ENCODE measurements at regions not wholly inside any gene's neighbourhood (a gene's known extent, or its start where the extent isn't known, plus 50 kb on each side); places are given as distances from the start of the nearest gene placed in this dataset.

DNA sequence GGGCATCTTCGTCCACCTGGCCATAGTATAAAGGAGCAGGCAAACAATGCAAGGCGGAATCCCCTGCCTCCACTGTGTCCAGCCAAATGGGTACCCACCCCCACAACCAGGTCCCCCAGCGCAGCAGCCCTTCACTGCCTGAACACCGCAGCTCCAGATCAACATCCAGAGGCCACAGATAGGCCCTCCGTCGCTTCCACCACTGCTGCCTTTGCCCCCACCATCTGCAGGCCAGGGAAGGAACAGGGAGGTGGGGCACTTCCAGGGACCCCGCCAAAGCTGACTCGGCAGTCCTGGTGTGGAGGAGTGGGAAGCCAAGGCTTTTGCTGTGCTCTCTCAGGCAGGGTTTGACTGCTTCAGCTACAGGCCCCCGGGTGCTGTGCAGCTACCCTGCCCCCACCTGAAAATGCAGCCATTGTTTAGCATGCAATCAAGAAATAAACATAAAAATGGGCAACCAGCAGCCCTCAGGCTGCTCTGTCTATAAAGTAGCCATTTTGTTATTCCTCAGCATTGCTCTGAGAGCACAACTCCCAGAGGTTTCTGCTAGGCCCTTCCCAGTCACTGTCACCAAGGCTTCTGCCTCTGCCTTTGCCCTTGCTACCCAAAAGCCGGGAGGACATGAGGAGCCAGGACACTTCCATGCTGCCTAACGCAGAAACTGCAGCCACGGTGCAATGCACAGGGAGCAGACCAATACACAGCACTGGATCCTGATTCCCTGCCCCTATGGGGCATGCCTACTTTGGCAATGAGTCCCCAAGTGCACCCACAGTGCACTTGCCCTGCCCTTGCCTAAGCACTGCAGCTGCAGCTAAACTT, 733.2 kb upstream of the KLHL1 start:
- TF ChIP-seq, protein P1, sequence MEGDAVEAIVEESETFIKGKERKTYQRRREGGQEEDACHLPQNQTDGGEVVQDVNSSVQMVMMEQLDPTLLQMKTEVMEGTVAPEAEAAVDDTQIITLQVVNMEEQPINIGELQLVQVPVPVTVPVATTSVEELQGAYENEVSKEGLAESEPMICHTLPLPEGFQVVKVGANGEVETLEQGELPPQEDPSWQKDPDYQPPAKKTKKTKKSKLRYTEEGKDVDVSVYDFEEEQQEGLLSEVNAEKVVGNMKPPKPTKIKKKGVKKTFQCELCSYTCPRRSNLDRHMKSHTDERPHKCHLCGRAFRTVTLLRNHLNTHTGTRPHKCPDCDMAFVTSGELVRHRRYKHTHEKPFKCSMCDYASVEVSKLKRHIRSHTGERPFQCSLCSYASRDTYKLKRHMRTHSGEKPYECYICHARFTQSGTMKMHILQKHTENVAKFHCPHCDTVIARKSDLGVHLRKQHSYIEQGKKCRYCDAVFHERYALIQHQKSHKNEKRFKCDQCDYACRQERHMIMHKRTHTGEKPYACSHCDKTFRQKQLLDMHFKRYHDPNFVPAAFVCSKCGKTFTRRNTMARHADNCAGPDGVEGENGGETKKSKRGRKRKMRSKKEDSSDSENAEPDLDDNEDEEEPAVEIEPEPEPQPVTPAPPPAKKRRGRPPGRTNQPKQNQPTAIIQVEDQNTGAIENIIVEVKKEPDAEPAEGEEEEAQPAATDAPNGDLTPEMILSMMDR (IDR thresholded peaks at IDR 0.05; ENCODE audit: poor library complexity, severe bottlenecking): no peak
- Histone ChIP-seq H3K27ac (ENCODE audit: poor library complexity, severe bottlenecking) (no peak overlapping the region), H3K9me3 (ENCODE audit: severe bottlenecking) (no peaks in the 10 kb centered on the region), H3K4me1 (ENCODE audit: insufficient read depth, poor library complexity, severe bottlenecking) (no peaks in the 10 kb centered on the region), H3K36me3 (ENCODE audit: low read depth) (no peaks in the 10 kb centered on the region), H3K4me3 (ENCODE audit: severe bottlenecking) (no peak overlapping the region), H3K27me3 (ENCODE audit: insufficient read depth, poor library complexity, severe bottlenecking) (no peaks in the 10 kb centered on the region)
- DNase-seq (ENCODE audit: low spot score): no peak
- ATAC-seq (ENCODE audit: low read depth): no peak

DNA sequence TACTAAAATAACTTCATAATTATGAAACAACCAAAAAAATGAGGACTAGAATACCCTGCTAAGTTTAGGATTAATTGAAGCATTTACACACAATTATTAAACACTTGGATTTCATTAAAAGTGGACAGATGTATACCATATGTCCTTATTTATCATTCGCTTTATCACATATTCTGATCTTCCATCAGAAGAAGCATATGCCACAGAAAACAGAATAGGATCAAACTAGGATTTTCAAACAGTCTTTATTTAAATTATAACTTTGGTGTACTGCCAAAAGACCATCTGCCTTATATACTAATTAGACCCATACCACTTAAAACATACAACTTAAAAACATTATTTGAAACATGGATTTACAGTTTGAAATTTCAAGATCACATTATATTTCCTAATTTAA, 727.1 kb upstream of the KLHL1 start:
- Histone ChIP-seq H3K4me1 (ENCODE audit: insufficient read depth, poor library complexity, severe bottlenecking) (no peaks in the 10 kb centered on the region), H3K4me3 (ENCODE audit: severe bottlenecking) (no peak overlapping the region), H3K27me3 (ENCODE audit: insufficient read depth, poor library complexity, severe bottlenecking) (no peaks in the 10 kb centered on the region), H3K9me3 (ENCODE audit: severe bottlenecking) (no peaks in the 10 kb centered on the region), H3K36me3 (ENCODE audit: low read depth) (no peaks in the 10 kb centered on the region), H3K27ac (ENCODE audit: poor library complexity, severe bottlenecking) (no peak overlapping the region)
- DNase-seq (ENCODE audit: low spot score): no peak
- no peak for ATAC-seq (ENCODE audit: low read depth)
- TF ChIP-seq, protein P1 (IDR thresholded peaks at IDR 0.05; ENCODE audit: poor library complexity, severe bottlenecking): no peak

DNA sequence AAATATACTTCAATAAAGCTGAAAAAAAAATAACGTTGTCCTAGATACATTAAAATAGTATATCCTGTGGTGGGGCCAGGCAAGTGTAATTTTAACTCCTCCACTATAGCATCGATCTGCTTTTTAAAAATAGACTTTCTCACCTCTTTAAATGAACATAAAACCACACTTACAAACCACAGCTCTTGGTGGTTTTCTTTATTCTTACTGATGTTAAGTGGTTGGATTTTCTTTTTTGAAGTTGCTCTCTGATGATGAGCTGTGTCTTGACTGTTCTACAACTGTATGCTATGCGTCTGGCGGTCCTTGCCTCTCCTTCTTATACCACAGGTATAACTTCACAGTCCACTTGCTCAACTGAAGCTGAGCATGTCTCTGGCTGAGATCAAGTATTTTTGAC, 721.5 kb upstream of the KLHL1 start:
- H3K4me1 ChIP-seq (ENCODE audit: insufficient read depth, poor library complexity, severe bottlenecking): no peaks in the 10 kb centered on the region
- no peak for DNase-seq (ENCODE audit: low spot score)
- no peaks in the 10 kb centered on the region for H3K36me3 ChIP-seq (ENCODE audit: low read depth)
- no peak for ATAC-seq (ENCODE audit: low read depth)
- no peak overlapping the region for H3K4me3 ChIP-seq (ENCODE audit: severe bottlenecking)
- no peaks in the 10 kb centered on the region for H3K9me3 ChIP-seq (ENCODE audit: severe bottlenecking)
- TF ChIP-seq, protein P1 (IDR thresholded peaks at IDR 0.05; ENCODE audit: poor library complexity, severe bottlenecking): no peak
- H3K27me3 ChIP-seq (ENCODE audit: insufficient read depth, poor library complexity, severe bottlenecking): no peaks in the 10 kb centered on the region
- no peak overlapping the region for H3K27ac ChIP-seq (ENCODE audit: poor library complexity, severe bottlenecking)

DNA sequence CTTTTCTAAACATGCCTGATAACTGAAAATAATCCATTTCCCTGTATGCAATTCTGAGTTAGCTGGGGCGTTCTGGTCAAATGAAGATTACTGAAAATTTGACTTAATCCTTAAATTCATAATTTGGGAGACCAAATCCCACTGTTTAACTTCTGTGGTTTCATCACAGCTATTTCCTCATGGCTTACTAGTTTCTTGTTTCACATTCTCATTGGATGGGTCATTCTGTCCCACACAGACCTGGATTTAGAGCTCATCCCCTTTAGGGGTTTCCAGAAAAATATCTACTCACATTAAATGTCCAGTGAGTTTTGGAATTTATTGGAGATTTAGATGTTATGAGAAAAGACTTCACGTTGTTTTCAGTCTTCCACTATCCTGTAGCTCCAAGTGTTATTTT, 709.3 kb upstream of the KLHL1 start:
- H3K4me3 ChIP-seq (ENCODE audit: severe bottlenecking): no peak overlapping the region
- DNase-seq (ENCODE audit: low spot score) (no peak), ATAC-seq (ENCODE audit: low read depth) (no peak)

More for the DNA sequence above, 709.3 kb upstream of the KLHL1 start:
- Histone ChIP-seq H3K27ac (ENCODE audit: poor library complexity, severe bottlenecking) (no peak overlapping the region), H3K4me1 (ENCODE audit: insufficient read depth, poor library complexity, severe bottlenecking) (no peaks in the 10 kb centered on the region), H3K36me3 (ENCODE audit: low read depth) (no peaks in the 10 kb centered on the region), H3K9me3 (ENCODE audit: severe bottlenecking) (no peaks in the 10 kb centered on the region), H3K27me3 (ENCODE audit: insufficient read depth, poor library complexity, severe bottlenecking) (no peaks in the 10 kb centered on the region)
- TF ChIP-seq, protein P1 (IDR thresholded peaks at IDR 0.05; ENCODE audit: poor library complexity, severe bottlenecking): no peak
